Transverse colon (tissue), 4 donors: ENCODE measurements at regions not wholly inside any gene's neighbourhood (a gene's known extent, or its start where the extent isn't known, plus 50 kb on each side); places are given as distances from the start of the nearest gene placed in this dataset.

Source experiments
- DNase-seq: peaks from one replicate; pipeline ENCODE4 v3.0.0-alpha.2; 2019
- H3K27ac ChIP-seq, 4 donors: fragments of 200-600 bp; sonication (generic); 2 replicates each; pipeline ENCODE4 v1.5.1; 2016 to 2018; ENCODE audit warnings: inconsistent platforms in 4 of 4
- H3K27me3 ChIP-seq: fragments of 200-600 bp; sonication (generic); 2 replicates; pipeline ENCODE4 v1.5.1; 2017; ENCODE audit warnings: inconsistent platforms
- H3K36me3 ChIP-seq, 4 donors: fragments of 200-600 bp; sonication (generic); 2 replicates each; pipeline ENCODE4 v1.5.1; 2017 to 2019; ENCODE audit warnings: inconsistent platforms in 4 of 4
- H3K4me1 ChIP-seq, 4 donors: fragments of 200-600 bp; sonication (generic); 2 replicates each; pipeline ENCODE4 v1.5.1; 2017 to 2020; ENCODE audit warnings: inconsistent platforms in 4 of 4
- H3K4me3 ChIP-seq, 4 donors: fragments of 200-600 bp; sonication (generic); 1 replicate in 1 of 4; 2 replicates in 3 of 4; pipeline versions ENCODE4 v1.5.1 to v1.6.1; 2017 to 2019; ENCODE audit warnings: inconsistent platforms in 4 of 4
- H3K9me3 ChIP-seq, 2 donors: fragments of 200-600 bp; sonication (generic); 2 replicates each; pipeline ENCODE4 v1.5.1; 2017 to 2019; ENCODE audit warnings: inconsistent platforms in 2 of 2
- CTCF ChIP-seq, 5 experiments: fragments of 200-600 bp in 3 of 5; fragments of 450-650 bp in 2 of 5; sonication (generic) in 3 of 5; IDR thresholded peaks; 1 replicate in 2 of 5; 2 replicates in 3 of 5; pipeline ENCODE4 v1.5.1; 2016 to 2017; ENCODE audit warnings: antibody characterized with exemption in 5 of 5, inconsistent platforms in 3 of 5, mild to moderate bottlenecking in 2 of 5, moderate library complexity in 1 of 5
- EP300 ChIP-seq: sonication (generic); formaldehyde crosslinking; IDR thresholded peaks from one replicate; pipeline ENCODE4 v1.6.1; 2017; ENCODE audit warnings: antibody characterized with exemption, low read depth
- POLR2A ChIP-seq: fragments of 450-650 bp; IDR thresholded peaks from one replicate; pipeline ENCODE4 v1.6.1; 2016; ENCODE audit warnings: antibody characterized with exemption, mild to moderate bottlenecking, moderate library complexity
- POLR2AphosphoS5 ChIP-seq, 3 donors: sonication (generic); formaldehyde crosslinking; IDR thresholded peaks; one replicate each; pipeline ENCODE4 v1.6.1; 2016; ENCODE audit warnings: antibody characterized with exemption in 3 of 3
- WGBS, 2 donors: methylation state at CpG; one replicate each; pipeline ENCODE4 v1.1.5; 2018; ENCODE audit warnings: low coverage in 1 of 2; 5-methylcytosine and 5-hydroxymethylcytosine counted together
- in situ Hi-C, 4 donors: fragments of 200-750 bp; cut with MboI; loops; one replicate each; pipeline versions ENCODE4 v1.15.0 to v1.15.1; 2017; ENCODE audit warnings: low sequenced_read_pairs in 3 of 4, low pct_ligation_motif_present in 1 of 4, low pct_unique_long_range_greater_than_20kb in 1 of 4
- intact Hi-C: fragments of 100-400 bp; cut with DNase I; formaldehyde crosslinking; loops from one replicate; pipeline ENCODE4 v1.15.1; 2023; ENCODE audit warnings: low total_unique reads

GRCh38 chr3:73765878-73766545 lies 141.3 kb upstream of the PDZRN3 start:
- 65 to 70% methylated on average over 4 to 5 of the region's 5 CpGs for whole genome bisulfite sequencing, 2 donors
- DNase-seq, result no peak
- Histone ChIP-seq H3K4me3 (no peak overlapping the region), H3K9me3 (no peaks in the 10 kb centered on the region), H3K27ac (peak overlapping the region in 3 of 4 donors; percentile 45 to 68 (median 62)), H3K4me1 (no peaks in the 10 kb centered on the region), H3K27me3 (no peaks in the 10 kb centered on the region), H3K36me3 (no peaks in the 10 kb centered on the region)
- in situ Hi-C loops, result no loop called here
- TF ChIP-seq CTCF (IDR thresholded peaks at IDR 0.05), result no peak
- TF ChIP-seq EP300, result no peak
- intact Hi-C loops, result no loop called here

GRCh38 chr3:73762855-73763254 lies 138.1 kb upstream of the PDZRN3 start:
- intact Hi-C loops, result no loop called here
- H3K4me1 ChIP-seq, result peaks cover 0 to 10% (median 5%) of the 10 kb centered on the region in 4 donors
- no peaks in the 10 kb centered on the region for H3K36me3 ChIP-seq
- no peak overlapping the region for H3K4me3 ChIP-seq
- H3K27ac ChIP-seq, result no peak overlapping the region
- no peaks in the 10 kb centered on the region for H3K27me3 ChIP-seq
- TF ChIP-seq POLR2A, result no peak
- TF ChIP-seq CTCF (IDR thresholded peaks at IDR 0.05), result no peak
- no peak for TF ChIP-seq POLR2AphosphoS5 (IDR thresholded peaks at IDR 0.05)
- TF ChIP-seq EP300, result no peak
- in situ Hi-C loops, result no loop called here
- WGBS, 2 donors, result 86 to 89% methylated on average over 5 of the region's 5 CpGs
- no peaks in the 10 kb centered on the region for H3K9me3 ChIP-seq
- DNase-seq, result no peak

- no peaks in the 10 kb centered on the region for H3K36me3 ChIP-seq
- H3K27ac ChIP-seq, result peak overlapping the region; percentile 16 to 75 (median 64)
- peaks cover 0 to 10% (median 5%) of the 10 kb centered on the region in 4 donors for H3K4me1 ChIP-seq
- H3K9me3 ChIP-seq, result no peaks in the 10 kb centered on the region
- peak overlapping the region in 1 of 4 donors; percentile 19 for H3K4me3 ChIP-seq
- WGBS, 2 donors, result 22 to 31% methylated on average over 3 of the region's 3 CpGs
- in situ Hi-C loops (no loop called here), intact Hi-C loops (no loop called here)
- no peak for DNase-seq
- TF ChIP-seq EP300, result no peak
- TF ChIP-seq POLR2AphosphoS5 (IDR thresholded peaks at IDR 0.05), result peak in 1 of 3 donors; percentile 12
- no peaks in the 10 kb centered on the region for H3K27me3 ChIP-seq
Measured at GRCh38 chr3:73759297-73759711, 134.6 kb upstream of the PDZRN3 start.

GRCh38 chr3:73757536-73757935 lies 132.8 kb upstream of the PDZRN3 start:
- intact Hi-C loops, result no loop called here
- no peak overlapping the region for H3K27ac ChIP-seq
- in situ Hi-C loops, result no loop called here
- H3K4me1 ChIP-seq, result peaks cover 0 to 10% (median 5%) of the 10 kb centered on the region in 4 donors
- TF ChIP-seq POLR2A (no peak), POLR2AphosphoS5 (IDR thresholded peaks at IDR 0.05) (no peak), CTCF (IDR thresholded peaks at IDR 0.05) (no peak), EP300 (no peak)
- H3K4me3 ChIP-seq, result no peak overlapping the region
- H3K9me3 ChIP-seq, result no peaks in the 10 kb centered on the region
- WGBS, 2 donors, result 55 to 100% methylated on average over 2 to 3 of the region's 3 CpGs
- no peak for DNase-seq
- H3K36me3 ChIP-seq, result no peaks in the 10 kb centered on the region
- no peaks in the 10 kb centered on the region for H3K27me3 ChIP-seq

GRCh38 chr3:73753985-73754384 lies 129.2 kb upstream of the PDZRN3 start:
- H3K27ac ChIP-seq, result no peak overlapping the region
- H3K9me3 ChIP-seq, result no peaks in the 10 kb centered on the region
- TF ChIP-seq EP300 (no peak), POLR2A (no peak), POLR2AphosphoS5 (IDR thresholded peaks at IDR 0.05) (no peak), CTCF (IDR thresholded peaks at IDR 0.05) (no peak)
- no peaks in the 10 kb centered on the region for H3K27me3 ChIP-seq
- in situ Hi-C loops, result no loop called here
- no peak overlapping the region for H3K4me3 ChIP-seq
- intact Hi-C loops, result no loop called here
- no peaks in the 10 kb centered on the region for H3K36me3 ChIP-seq
- H3K4me1 ChIP-seq, result peaks cover 0 to 4% (median 1%) of the 10 kb centered on the region in 4 donors
- WGBS, 2 donors, result 85 to 86% methylated on average over 4 to 6 of the region's 6 CpGs
- no peak for DNase-seq
